ENCODE measurements at regions not wholly inside any gene's neighbourhood (a gene's known extent, or its start where the extent isn't known, plus 50 kb on each side); places are given as distances from the start of the nearest gene placed in this dataset.

DNA sequence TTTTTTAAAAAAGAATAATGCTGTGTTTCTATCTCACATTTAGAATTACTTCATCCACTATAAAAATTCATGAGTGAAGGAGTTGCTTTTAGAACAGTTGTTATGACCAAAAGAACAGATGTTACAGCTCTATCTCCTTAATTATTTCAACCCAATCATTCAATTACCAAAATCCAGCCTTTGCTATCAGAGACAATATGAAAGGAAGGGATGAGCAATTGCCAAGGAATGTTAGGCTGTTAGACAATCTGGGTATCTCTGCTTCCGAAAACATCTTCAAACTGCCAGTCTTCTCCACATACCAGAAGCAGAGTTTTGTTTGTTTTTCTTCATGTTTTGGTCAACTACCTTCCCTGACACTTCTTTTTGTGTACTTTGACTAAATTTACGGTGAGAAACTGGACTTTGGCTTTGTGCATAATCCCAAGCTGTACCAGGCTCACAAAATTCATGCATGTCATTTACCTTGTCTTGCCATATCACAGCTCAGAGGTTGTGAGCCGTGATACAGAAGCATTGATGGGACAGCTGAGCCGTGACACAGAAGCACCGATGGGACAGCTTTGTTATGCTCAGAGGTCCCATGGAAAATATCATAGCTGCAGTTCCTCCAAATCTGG lies 405.5 kb downstream of the KIF4B start:
- H3K4me3 ChIP-seq (ENCODE audit: low read length), result no peak overlapping the region
- TF ChIP-seq, protein P1, sequence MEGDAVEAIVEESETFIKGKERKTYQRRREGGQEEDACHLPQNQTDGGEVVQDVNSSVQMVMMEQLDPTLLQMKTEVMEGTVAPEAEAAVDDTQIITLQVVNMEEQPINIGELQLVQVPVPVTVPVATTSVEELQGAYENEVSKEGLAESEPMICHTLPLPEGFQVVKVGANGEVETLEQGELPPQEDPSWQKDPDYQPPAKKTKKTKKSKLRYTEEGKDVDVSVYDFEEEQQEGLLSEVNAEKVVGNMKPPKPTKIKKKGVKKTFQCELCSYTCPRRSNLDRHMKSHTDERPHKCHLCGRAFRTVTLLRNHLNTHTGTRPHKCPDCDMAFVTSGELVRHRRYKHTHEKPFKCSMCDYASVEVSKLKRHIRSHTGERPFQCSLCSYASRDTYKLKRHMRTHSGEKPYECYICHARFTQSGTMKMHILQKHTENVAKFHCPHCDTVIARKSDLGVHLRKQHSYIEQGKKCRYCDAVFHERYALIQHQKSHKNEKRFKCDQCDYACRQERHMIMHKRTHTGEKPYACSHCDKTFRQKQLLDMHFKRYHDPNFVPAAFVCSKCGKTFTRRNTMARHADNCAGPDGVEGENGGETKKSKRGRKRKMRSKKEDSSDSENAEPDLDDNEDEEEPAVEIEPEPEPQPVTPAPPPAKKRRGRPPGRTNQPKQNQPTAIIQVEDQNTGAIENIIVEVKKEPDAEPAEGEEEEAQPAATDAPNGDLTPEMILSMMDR (IDR thresholded peaks at IDR 0.05; ENCODE audit: insufficient read depth, low read depth, low read length, missing control alignments), result no peak
- DNase-seq (ENCODE audit: low read depth), result peak; percentile 41

GRCh38 chr5:155430192-155430591 lies 416.6 kb downstream of the KIF4B start:
- DNase-seq (ENCODE audit: low read depth), result no peak
- no peak overlapping the region for H3K4me3 ChIP-seq (ENCODE audit: low read length)
- TF ChIP-seq, protein P1 (IDR thresholded peaks at IDR 0.05; ENCODE audit: insufficient read depth, low read depth, low read length, missing control alignments), result no peak

DNA sequence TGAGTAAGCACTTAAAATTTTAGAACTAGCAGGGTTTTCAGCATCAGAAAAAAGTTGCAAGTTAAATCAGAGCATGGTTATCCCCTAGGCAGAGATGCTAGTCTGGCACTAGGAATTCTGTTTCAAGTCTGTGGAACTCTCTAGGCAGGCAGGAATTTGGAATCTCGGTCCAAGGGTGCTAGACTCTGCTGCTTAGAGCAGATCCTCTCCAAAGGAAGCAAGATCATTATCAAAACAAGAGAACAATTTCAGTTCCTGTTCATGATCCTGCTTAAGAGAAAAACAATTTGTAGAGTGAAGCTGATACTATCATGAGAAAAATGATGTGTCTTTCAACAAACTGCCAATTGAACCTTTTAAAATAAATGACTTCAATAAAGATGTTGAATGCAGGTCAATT lies 420.7 kb downstream of the KIF4B start:
- no peak overlapping the region for H3K4me3 ChIP-seq (ENCODE audit: low read length)
- TF ChIP-seq, protein P1 (IDR thresholded peaks at IDR 0.05; ENCODE audit: insufficient read depth, low read depth, low read length, missing control alignments), result no peak
- no peak for DNase-seq (ENCODE audit: low read depth)

DNA sequence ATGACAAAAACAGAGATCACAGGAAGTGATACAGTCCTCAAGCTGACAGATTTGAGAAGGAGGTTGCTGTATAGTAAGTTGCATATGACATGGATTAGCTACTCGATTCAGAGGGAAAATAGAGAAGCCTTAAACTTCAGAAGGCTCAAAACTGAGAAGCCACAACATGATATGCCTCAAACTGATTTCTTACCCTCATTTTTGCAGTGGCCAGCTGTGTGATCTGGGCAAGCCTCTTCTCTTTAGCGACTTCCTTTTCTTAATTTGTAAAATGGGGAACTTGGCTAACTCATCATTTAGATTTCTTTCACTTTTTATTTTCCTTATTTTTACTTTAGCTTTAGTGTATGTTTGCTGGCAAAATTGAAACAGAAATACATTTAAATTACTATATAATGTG lies 421.1 kb downstream of the KIF4B start:
- no peak overlapping the region for H3K4me3 ChIP-seq (ENCODE audit: low read length)
- DNase-seq (ENCODE audit: low read depth), result no peak
- TF ChIP-seq, protein P1 (IDR thresholded peaks at IDR 0.05; ENCODE audit: insufficient read depth, low read depth, low read length, missing control alignments), result no peak

DNA sequence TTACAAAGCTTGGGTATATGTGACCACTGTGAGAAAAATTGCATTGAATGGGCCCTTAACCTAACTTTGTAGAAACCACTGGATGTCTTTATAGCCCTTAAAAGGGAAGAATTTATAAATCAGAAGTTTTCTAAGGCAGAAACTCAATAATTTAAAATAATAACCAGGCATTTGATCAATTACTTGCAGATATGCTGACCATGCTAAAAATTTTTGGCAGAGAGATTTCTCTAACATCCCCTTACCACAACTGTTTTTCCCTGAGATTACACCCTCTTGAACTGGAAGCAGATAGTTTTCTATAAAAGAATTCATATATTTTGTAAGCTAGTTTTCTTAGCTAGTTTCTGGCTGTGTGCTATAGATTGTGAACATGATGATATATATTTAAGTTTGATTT lies 428.3 kb downstream of the KIF4B start:
- TF ChIP-seq, protein P1 (IDR thresholded peaks at IDR 0.05; ENCODE audit: insufficient read depth, low read depth, low read length, missing control alignments), result no peak
- no peak overlapping the region for H3K4me3 ChIP-seq (ENCODE audit: low read length)
- DNase-seq (ENCODE audit: low read depth), result no peak

DNA sequence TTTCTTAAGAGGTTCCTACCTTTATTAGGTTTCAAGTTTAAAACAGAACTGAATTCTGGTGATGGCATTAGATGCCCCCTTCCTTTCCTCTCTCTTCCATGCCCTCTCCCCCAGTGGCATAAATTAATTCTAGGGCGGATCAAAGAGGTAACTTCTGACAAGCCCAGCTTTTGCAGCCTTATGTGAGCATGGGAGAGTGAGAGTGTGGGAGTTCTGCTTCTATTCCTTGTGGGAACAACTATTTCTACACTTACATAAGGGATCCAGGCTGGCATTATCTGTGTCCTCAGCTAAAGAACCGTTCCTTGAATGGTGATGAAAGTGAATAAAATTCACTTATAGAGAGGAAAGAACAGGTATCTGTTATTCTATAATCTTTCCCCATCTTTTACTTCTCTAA lies 437.6 kb downstream of the KIF4B start:
- TF ChIP-seq, protein P1 (IDR thresholded peaks at IDR 0.05; ENCODE audit: insufficient read depth, low read depth, low read length, missing control alignments), result no peak
- no peak overlapping the region for H3K4me3 ChIP-seq (ENCODE audit: low read length)
- no peak for DNase-seq (ENCODE audit: low read depth)

GRCh38 chr5:155455791-155456514 lies 442.4 kb downstream of the KIF4B start:
- TF ChIP-seq, protein P1 (IDR thresholded peaks at IDR 0.05; ENCODE audit: insufficient read depth, low read depth, low read length, missing control alignments), result no peak
- no peak overlapping the region for H3K4me3 ChIP-seq (ENCODE audit: low read length)
- no peak for DNase-seq (ENCODE audit: low read depth)
